Motor neuron (in vitro differentiated cells): ENCODE measurements at regions not wholly inside any gene's neighbourhood (a gene's known extent, or its start where the extent isn't known, plus 50 kb on each side); places are given as distances from the start of the nearest gene placed in this dataset.
A peak's percentile ranks its signal among the peaks of the same experiment; 100 is the strongest.

Source experiments
- ATAC-seq, 8 experiments: fragments of 200-7000 bp; cut with Tn5 transposase; replicated peaks in 6 of 8; 2 replicates each; pipeline ENCODE4 v1.8.0; 2021; ENCODE audit warnings: mild to moderate bottlenecking in 8 of 8, moderate library complexity in 8 of 8
- H3K27ac ChIP-seq, 2 donors: fragments of 250-450 bp; sonication (Bioruptor Pico); 2 replicates each; pipeline ENCODE4 v1.9.0; 2021; ENCODE audit warnings: antibody characterized with exemption in 2 of 2, mild to moderate bottlenecking in 2 of 2, moderate library complexity in 1 of 2
- H3K4me1 ChIP-seq, 2 donors: fragments of 250-450 bp; sonication (Bioruptor Pico); replicated peaks in 1 of 2; 2 replicates each; pipeline ENCODE4 v1.6.1; 2021; ENCODE audit warnings: antibody characterized with exemption in 2 of 2, mild to moderate bottlenecking in 2 of 2, moderate library complexity in 1 of 2
- H3K4me3 ChIP-seq, 5 donors: fragments of 250-450 bp; sonication (Bioruptor Pico); 2 replicates each; pipeline ENCODE4 v1.9.0; 2021; ENCODE audit warnings: antibody characterized with exemption in 5 of 5, mild to moderate bottlenecking in 5 of 5, moderate library complexity in 4 of 5
- WGBS, 10 experiments: fragments of 450-650 bp; shearing (Covaris generic); methylation state at CpG; one replicate each; pipeline ENCODE4 v1.0.0; 2022; 5-methylcytosine and 5-hydroxymethylcytosine counted together
- in situ Hi-C, 9 experiments: fragments of 400-800 bp; cut with MboI; loops; one replicate each; pipeline ENCODE4 v1.15.0; 2021; ENCODE audit warnings: low sequenced_read_pairs in 9 of 9, low pct_unique_long_range_greater_than_20kb in 2 of 9; ENCODE audit not compliant: unreplicated experiment in 9 of 9

DNA sequence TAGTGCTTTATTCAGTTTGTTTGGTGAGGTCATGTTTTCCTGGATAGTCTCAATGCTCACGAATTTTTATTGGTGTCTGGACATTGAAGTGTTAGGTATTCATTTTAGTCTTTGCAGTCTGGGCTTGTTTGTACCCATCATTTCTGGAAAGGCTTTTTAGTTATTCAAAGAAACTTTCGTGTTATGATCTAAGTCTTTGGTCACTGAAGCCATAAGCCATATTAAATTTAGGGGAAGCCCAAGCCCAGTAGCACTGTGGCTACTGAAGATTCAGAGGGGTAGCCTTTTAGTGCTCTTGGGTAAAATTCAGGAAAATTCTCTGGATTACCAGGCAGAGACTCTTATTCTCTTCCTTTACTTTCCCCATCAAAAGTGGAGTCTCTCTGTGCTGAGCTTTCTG, 56.2 kb upstream of the PEX5L start:
- Histone ChIP-seq H3K4me1 (no peaks in the 10 kb centered on the region), H3K4me3 (no peak overlapping the region), H3K27ac (no peak overlapping the region)
- no peak for ATAC-seq
- WGBS, 10 experiments, result 6 to 73% (median 48%) methylated on average over 1 to 2 of the region's 2 CpGs; no CpG with 5 or more reads in 1 of the 10 experiments
- in situ Hi-C loops, result no loop called here

DNA sequence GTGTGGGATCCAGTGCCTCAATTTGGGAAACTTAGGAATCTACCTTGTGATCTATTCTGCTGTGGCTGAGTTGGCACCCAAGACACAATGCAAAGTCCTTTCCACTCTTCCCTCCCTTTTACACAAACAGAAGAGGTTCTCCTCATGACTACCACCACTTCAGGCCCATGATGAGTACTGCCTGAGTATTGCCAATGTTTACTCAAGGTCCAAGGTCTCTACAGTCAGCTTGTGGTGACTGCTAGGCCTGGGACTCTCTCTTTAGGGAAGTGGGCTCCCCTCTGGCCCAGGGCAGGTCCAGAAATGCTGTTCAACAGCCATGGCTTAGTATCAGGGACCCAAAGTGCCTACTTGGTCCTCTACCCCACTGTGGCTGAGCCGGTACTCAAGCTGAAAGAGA, 56.8 kb upstream of the PEX5L start:
- Histone ChIP-seq H3K4me3 (no peak overlapping the region), H3K27ac (no peak overlapping the region), H3K4me1 (no peaks in the 10 kb centered on the region)
- in situ Hi-C loops, result no loop called here
- WGBS, 10 experiments, result 100% methylated on average over 1 of the region's 1 CpG; no CpG with 5 or more reads in 7 of the 10 experiments
- ATAC-seq, result no peak

GRCh38 chr3:180097626-180098025, 60.9 kb upstream of the PEX5L start:
- Histone ChIP-seq H3K27ac (no peak overlapping the region), H3K4me3 (no peak overlapping the region), H3K4me1 (no peaks in the 10 kb centered on the region)
- WGBS, 10 experiments, result 50 to 100% (median 92%) methylated on average over 1 of the region's 1 CpG; no CpG with 5 or more reads in 1 of the 10 experiments
- in situ Hi-C loops, result no loop called here
- no peak for ATAC-seq

DNA sequence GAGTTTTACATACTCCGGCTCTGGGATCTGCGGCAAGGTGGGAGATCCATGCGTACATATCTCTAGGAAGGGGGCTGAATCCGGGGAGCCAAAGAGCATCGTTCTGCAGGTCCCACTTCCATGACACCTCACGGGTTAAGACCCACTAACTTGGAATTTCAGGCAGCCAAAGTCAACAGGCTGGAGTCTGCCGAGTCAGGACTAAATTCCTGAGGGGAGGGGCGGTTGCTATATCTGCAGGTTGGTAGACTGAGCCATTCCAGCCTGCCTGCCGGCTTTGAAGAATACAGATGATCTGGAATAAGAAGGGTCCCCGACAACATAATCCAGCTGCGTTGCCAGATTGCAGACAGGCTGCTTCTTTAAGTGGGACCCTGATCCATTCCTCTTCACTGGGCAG, 65.4 kb upstream of the PEX5L start:
- Histone ChIP-seq H3K4me1 (no peaks in the 10 kb centered on the region), H3K4me3 (no peak overlapping the region), H3K27ac (no peak overlapping the region)
- peak in 1 of 8 experiments; percentile 56 for ATAC-seq
- 14 to 81% (median 72%) methylated on average over 1 to 5 of the region's 11 CpGs; no CpG with 5 or more reads in 6 of the 10 experiments for WGBS, 10 experiments
- in situ Hi-C loops, result no loop called here

GRCh38 chr3:180102604-180103003, 65.9 kb upstream of the PEX5L start:
- 86% methylated on average over 1 of the region's 1 CpG; no CpG with 5 or more reads in 9 of the 10 experiments for WGBS, 10 experiments
- Histone ChIP-seq H3K4me1 (no peaks in the 10 kb centered on the region), H3K4me3 (no peak overlapping the region), H3K27ac (no peak overlapping the region)
- in situ Hi-C loops, result no loop called here
- ATAC-seq, result no peak

DNA sequence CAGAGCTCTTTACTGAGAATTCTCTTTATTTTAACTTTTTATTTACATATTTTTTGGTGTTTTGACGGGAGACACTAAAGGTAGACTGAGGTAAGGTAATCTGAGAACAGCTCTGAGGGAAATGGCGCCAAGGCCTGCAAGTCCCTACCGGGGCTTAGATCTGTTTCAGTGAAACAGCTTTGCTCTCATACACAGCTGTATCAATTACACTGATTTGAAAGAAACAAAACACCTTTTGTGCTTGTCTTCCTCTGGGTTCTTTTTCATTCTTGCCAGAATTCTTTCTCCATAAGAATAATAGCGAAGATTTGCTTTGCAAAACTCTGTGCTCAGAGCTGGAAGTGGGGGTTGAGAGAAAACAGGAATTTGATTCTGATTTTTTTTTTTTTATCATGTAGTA, 79.5 kb upstream of the PEX5L start:
- no peak for ATAC-seq
- Histone ChIP-seq H3K27ac (no peak overlapping the region), H3K4me3 (no peak overlapping the region), H3K4me1 (peaks cover 0 to 12% of the 10 kb centered on the region in 2 donors)
- in situ Hi-C loops, result no loop called here
- 12 to 96% (median 43%) methylated on average over 1 to 4 of the region's 4 CpGs; no CpG with 5 or more reads in 1 of the 10 experiments for WGBS, 10 experiments

GRCh38 chr3:180116658-180117057, 79.9 kb upstream of the PEX5L start:
- Histone ChIP-seq H3K27ac (no peak overlapping the region), H3K4me3 (no peak overlapping the region), H3K4me1 (peaks cover 0 to 11% of the 10 kb centered on the region in 2 donors)
- in situ Hi-C loops, result no loop called here
- 4 to 58% (median 39%) methylated on average over 1 to 2 of the region's 2 CpGs; no CpG with 5 or more reads in 3 of the 10 experiments for WGBS, 10 experiments
- ATAC-seq, result no peak

- Histone ChIP-seq H3K27ac (no peak overlapping the region), H3K4me3 (no peak overlapping the region), H3K4me1 (peaks cover 0 to 11% of the 10 kb centered on the region in 2 donors)
- WGBS, 10 experiments, result 0 to 100% (median 77%) methylated on average over 1 to 3 of the region's 11 CpGs
- in situ Hi-C loops, result no loop called here
- ATAC-seq, result peak in 1 of 8 experiments; percentile 29
Measured at GRCh38 chr3:180117381-180118163, 80.8 kb upstream of the PEX5L start.

- in situ Hi-C loops, result no loop called here
- no peak overlapping the region for H3K27ac ChIP-seq
- H3K4me1 ChIP-seq, result peaks cover 0 to 10% of the 10 kb centered on the region in 2 donors
- 29 to 100% (median 100%) methylated on average over 1 of the region's 1 CpG; no CpG with 5 or more reads in 4 of the 10 experiments for WGBS, 10 experiments
- H3K4me3 ChIP-seq, result no peak overlapping the region
- no peak for ATAC-seq
Measured at GRCh38 chr3:180119567-180119966, 82.8 kb upstream of the PEX5L start.

GRCh38 chr3:180123928-180124327, 87.2 kb upstream of the PEX5L start:
- no peak for ATAC-seq
- Histone ChIP-seq H3K4me3 (no peak overlapping the region), H3K4me1 (no peaks in the 10 kb centered on the region), H3K27ac (no peak overlapping the region)
- in situ Hi-C loops, result no loop called here

- WGBS, 10 experiments, result 0 to 93% (median 80%) methylated on average over 1 to 3 of the region's 3 CpGs; no CpG with 5 or more reads in 1 of the 10 experiments
- ATAC-seq, result peak in 3 of 8 experiments; percentile 56 to 94 (median 61)
- Histone ChIP-seq H3K4me3 (no peak overlapping the region), H3K4me1 (peaks cover 0 to 10% of the 10 kb centered on the region in 2 donors), H3K27ac (no peak overlapping the region)
- in situ Hi-C loops, result no loop called here
Measured at GRCh38 chr3:180131169-180131568, 94.4 kb upstream of the PEX5L start.

- H3K4me1 ChIP-seq, result peaks cover 0 to 8% of the 10 kb centered on the region in 2 donors
- no peak overlapping the region for H3K27ac ChIP-seq
- 14 to 100% (median 69%) methylated on average over 1 to 2 of the region's 2 CpGs; no CpG with 5 or more reads in 4 of the 10 experiments for WGBS, 10 experiments
- no peak overlapping the region for H3K4me3 ChIP-seq
- no peak for ATAC-seq
- in situ Hi-C loops, result no loop called here
Measured at GRCh38 chr3:180135101-180135500, 98.4 kb upstream of the PEX5L start.

DNA sequence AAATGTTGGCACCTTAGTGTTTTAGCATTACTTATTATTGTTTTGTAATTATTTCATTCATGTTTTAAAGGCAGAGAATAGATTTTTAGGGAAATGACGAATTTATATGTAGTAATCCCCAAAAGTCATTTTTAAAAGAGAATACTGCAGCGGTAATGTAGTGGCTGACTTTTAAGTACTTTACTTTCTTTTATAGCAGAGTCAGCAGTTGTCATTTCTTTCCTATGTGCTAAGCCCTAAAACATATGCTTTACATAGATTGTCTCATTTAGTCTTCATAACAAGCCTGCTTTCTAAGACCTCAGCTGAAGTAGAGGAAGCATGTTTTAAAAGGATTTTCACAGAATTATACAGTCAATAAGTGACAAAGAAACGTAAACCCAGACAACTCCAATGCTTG, 102.1 kb upstream of the PEX5L start:
- in situ Hi-C loops, result no loop called here
- Histone ChIP-seq H3K4me1 (no peaks in the 10 kb centered on the region), H3K27ac (no peak overlapping the region), H3K4me3 (no peak overlapping the region)
- 28 to 100% (median 76%) methylated on average over 1 to 3 of the region's 3 CpGs; no CpG with 5 or more reads in 1 of the 10 experiments for WGBS, 10 experiments
- no peak for ATAC-seq

GRCh38 chr3:180142041-180142440, 105.3 kb upstream of the PEX5L start:
- ATAC-seq, result peak in 3 of 8 experiments; percentile 75 to 99 (median 99)
- H3K4me1 ChIP-seq, result no peaks in the 10 kb centered on the region
- 0 to 95% (median 13%) methylated on average over 2 of the region's 2 CpGs; no CpG with 5 or more reads in 3 of the 10 experiments for WGBS, 10 experiments
- H3K27ac ChIP-seq, result no peak overlapping the region
- in situ Hi-C loops, result no loop called here
- no peak overlapping the region for H3K4me3 ChIP-seq
